Endothelial cell of umbilical vein (primary cell): ENCODE measurements at regions not wholly inside any gene's neighbourhood (a gene's known extent, or its start where the extent isn't known, plus 50 kb on each side); places are given as distances from the start of the nearest gene placed in this dataset.

ENCODE experiments used
- EZH2 ChIP-seq: IDR thresholded peaks from 2 replicates; pipeline ENCODE4 v1.6.1; 2012; ENCODE audit warnings: borderline replicate concordance, low read depth, mild to moderate bottlenecking, moderate library complexity, low read length, inconsistent platforms; ENCODE audit not compliant: severe bottlenecking
- GATA2 ChIP-seq: IDR thresholded peaks from 2 replicates; pipeline ENCODE4 v1.7.0; 2011; ENCODE audit warnings: low read depth, mild to moderate bottlenecking, moderate library complexity, mixed read lengths, low read length; ENCODE audit not compliant: insufficient read length, insufficient read depth
- JUN ChIP-seq: IDR thresholded peaks from 2 replicates; pipeline ENCODE4 v1.6.1; 2011; ENCODE audit warnings: borderline replicate concordance, low read depth; ENCODE audit not compliant: insufficient read length, insufficient read depth
- POLR2A ChIP-seq: IDR thresholded peaks from 2 replicates; pipeline ENCODE4 v1.6.1; 2012; ENCODE audit warnings: low read depth, mild to moderate bottlenecking, control low read depth, low read length
- POLR2AphosphoS5 ChIP-seq: IDR thresholded peaks from 2 replicates; pipeline ENCODE4 v1.6.1; 2012; ENCODE audit warnings: low read depth, mild to moderate bottlenecking, control low read depth, low read length, moderate library complexity; ENCODE audit not compliant: insufficient read depth
- TF ChIP-seq, protein P1 (sequence below), 2 donors: IDR thresholded peaks; 1 replicate in 1 of 2; 2 replicates in 1 of 2; pipeline ENCODE4 v1.5.1; 2011; ENCODE audit warnings: low read length in 2 of 2, mild to moderate bottlenecking in 2 of 2, moderate library complexity in 2 of 2, control low read depth in 1 of 2, inconsistent platforms in 1 of 2, low read depth in 1 of 2; ENCODE audit not compliant: insufficient read depth in 1 of 2; ENCODE audit errors: extremely low read depth in 1 of 2
- TF ChIP-seq, protein P2 (sequence below): IDR thresholded peaks from 2 replicates; pipeline ENCODE4 v1.6.1; 2011; ENCODE audit not compliant: insufficient read depth, insufficient read length

GRCh38 chr13:104750377-104750776 lies 1684.2 kb upstream of the SLC10A2 start:
- no peak for TF ChIP-seq EZH2
- TF ChIP-seq, protein P1, sequence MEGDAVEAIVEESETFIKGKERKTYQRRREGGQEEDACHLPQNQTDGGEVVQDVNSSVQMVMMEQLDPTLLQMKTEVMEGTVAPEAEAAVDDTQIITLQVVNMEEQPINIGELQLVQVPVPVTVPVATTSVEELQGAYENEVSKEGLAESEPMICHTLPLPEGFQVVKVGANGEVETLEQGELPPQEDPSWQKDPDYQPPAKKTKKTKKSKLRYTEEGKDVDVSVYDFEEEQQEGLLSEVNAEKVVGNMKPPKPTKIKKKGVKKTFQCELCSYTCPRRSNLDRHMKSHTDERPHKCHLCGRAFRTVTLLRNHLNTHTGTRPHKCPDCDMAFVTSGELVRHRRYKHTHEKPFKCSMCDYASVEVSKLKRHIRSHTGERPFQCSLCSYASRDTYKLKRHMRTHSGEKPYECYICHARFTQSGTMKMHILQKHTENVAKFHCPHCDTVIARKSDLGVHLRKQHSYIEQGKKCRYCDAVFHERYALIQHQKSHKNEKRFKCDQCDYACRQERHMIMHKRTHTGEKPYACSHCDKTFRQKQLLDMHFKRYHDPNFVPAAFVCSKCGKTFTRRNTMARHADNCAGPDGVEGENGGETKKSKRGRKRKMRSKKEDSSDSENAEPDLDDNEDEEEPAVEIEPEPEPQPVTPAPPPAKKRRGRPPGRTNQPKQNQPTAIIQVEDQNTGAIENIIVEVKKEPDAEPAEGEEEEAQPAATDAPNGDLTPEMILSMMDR (IDR thresholded peaks at IDR 0.05; ENCODE audit: extremely low read depth in 1 of 2, insufficient read depth in 1 of 2, low read depth in 1 of 2, low read length in 2 of 2), result no peak
- TF ChIP-seq POLR2A, result no peak
- TF ChIP-seq POLR2AphosphoS5, result no peak
- TF ChIP-seq GATA2, result no peak
- TF ChIP-seq, protein P2, sequence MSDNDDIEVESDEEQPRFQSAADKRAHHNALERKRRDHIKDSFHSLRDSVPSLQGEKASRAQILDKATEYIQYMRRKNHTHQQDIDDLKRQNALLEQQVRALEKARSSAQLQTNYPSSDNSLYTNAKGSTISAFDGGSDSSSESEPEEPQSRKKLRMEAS, result no peak
- TF ChIP-seq JUN, result no peak
